Activated naive CD4-positive, alpha-beta T cell treated with anti-CD3 and anti-CD28 coated beads, Interleukin-2, amount 50 U/mL, for 72 hours (primary cell): ENCODE measurements at regions not wholly inside any gene's neighbourhood (a gene's known extent, or its start where the extent isn't known, plus 50 kb on each side); places are given as distances from the start of the nearest gene placed in this dataset.
A peak's percentile ranks its signal among the peaks of the same experiment; 100 is the strongest.
"Not testable (repeated sequence)": the region's sequence is repeated elsewhere in the genome, so short reads cannot be mapped to it uniquely, and the experiment has no call there.

ENCODE experiments used
- ATAC-seq, 2 donors: fragments of 150-1000 bp; cut with Tn5 transposase; 2 replicates each; pipeline ENCODE4 v1.10.0; 2021; ENCODE audit warnings: mild to moderate bottlenecking in 2 of 2, moderate library complexity in 2 of 2
- DNase-seq, 2 donors: peaks; one replicate each; pipeline ENCODE4 v3.0.0; 2021 to 2022; ENCODE audit warnings: low spot score in 2 of 2
- H3K27ac Mint-ChIP-seq, 2 donors: one replicate each; pipeline ENCODE4 v1.8.0; 2022; ENCODE audit warnings: mild to moderate bottlenecking in 2 of 2, mixed read lengths in 2 of 2
- H3K36me3 Mint-ChIP-seq, 2 donors: one replicate each; pipeline ENCODE4 v1.8.0; 2022; ENCODE audit warnings: mixed read lengths in 2 of 2
- H3K9me3 Mint-ChIP-seq, 2 donors: one replicate each; pipeline ENCODE4 v1.8.0; 2022; ENCODE audit warnings: mixed read lengths in 2 of 2

DNA sequence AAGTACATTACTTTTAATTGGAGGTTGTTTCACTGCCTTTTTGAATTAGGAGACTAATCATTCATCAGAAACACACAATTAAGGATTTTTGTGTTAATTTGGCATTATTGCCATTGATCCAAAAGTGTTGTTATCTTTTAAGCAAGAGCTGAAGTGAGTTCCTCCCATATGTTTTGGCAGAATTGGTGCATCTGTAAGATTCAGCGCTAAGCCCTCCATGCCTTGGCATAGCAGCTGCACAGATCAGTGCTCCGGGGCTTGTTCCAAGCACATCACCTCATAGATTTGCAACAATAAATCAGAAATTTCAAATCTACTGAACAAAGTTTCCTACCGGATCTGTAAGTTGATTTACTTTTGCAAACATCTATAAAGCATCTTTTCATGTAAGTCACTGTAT, 106.8 kb upstream of the PHACTR1 start:
- H3K9me3 Mint-ChIP-seq = no peaks in the 10 kb centered on the region
- no peaks in the 10 kb centered on the region for H3K36me3 Mint-ChIP-seq
- no peak overlapping the region for H3K27ac Mint-ChIP-seq
- ATAC-seq = no peak
- no peak for DNase-seq

GRCh38 chr6:12610862-12611261, 105.7 kb upstream of the PHACTR1 start:
- DNase-seq = no peak
- no peaks in the 10 kb centered on the region for H3K9me3 Mint-ChIP-seq
- H3K36me3 Mint-ChIP-seq = no peaks in the 10 kb centered on the region
- H3K27ac Mint-ChIP-seq = no peak overlapping the region
- no peak for ATAC-seq

- ATAC-seq (no peak), DNase-seq (no peak)
- Mint-ChIP-seq H3K36me3 (no peaks in the 10 kb centered on the region), H3K9me3 (no peaks in the 10 kb centered on the region), H3K27ac (no peak overlapping the region)
These were observed 102.8 kb upstream of the PHACTR1 start for GRCh38 chr6:12613811-12614210.

- Mint-ChIP-seq H3K27ac (no peak overlapping the region), H3K9me3 (no peaks in the 10 kb centered on the region), H3K36me3 (no peaks in the 10 kb centered on the region)
- DNase-seq (no peak), ATAC-seq (no peak)
These were observed 102.1 kb upstream of the PHACTR1 start for GRCh38 chr6:12614456-12614855.

DNA sequence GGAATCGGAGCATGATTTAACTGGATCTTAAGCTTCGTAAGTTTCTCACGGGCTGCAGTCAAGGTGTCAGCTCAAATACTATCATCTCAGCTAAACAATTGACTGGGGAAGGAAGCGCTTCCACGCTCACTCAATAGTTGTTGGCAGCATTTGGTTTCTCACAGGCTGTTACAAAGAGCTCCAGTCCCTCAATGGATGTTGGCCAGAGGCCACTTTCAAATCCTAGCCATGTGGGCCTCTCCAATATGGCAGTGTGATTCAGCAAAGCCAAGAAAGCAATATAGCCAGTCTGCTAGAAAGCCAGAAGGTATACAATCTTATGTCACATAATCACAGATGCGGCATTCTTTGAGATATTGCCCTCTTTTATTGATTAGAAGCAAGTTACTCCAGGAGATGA, 98.3 kb upstream of the PHACTR1 start:
- no peaks in the 10 kb centered on the region for H3K36me3 Mint-ChIP-seq
- H3K27ac Mint-ChIP-seq = no peak overlapping the region
- no peaks in the 10 kb centered on the region for H3K9me3 Mint-ChIP-seq
- ATAC-seq (no peak), DNase-seq (no peak)

- Mint-ChIP-seq H3K9me3 (no peaks in the 10 kb centered on the region), H3K27ac (no peak overlapping the region), H3K36me3 (no peaks in the 10 kb centered on the region)
- DNase-seq = no peak
- ATAC-seq = no peak
These were observed 94.8 kb upstream of the PHACTR1 start for GRCh38 chr6:12621754-12622153.

DNA sequence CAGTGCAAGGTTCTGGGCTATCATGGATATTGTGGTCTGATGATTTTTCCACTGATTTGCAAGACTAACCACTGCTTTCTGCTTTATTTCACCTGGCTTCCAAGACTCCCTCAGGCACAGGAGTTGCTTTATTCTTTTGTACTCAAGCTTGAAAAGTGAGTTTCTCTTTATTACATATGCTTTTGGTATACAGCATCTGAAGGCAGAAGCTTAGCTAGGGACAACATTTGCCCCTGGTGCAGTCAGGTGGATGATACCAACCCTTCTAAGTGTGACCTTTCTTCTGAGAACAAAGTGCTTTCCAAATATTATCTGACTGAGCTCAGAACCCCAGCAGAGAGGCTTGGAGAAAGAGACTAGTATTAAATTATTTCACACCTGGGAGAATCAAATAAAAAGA, 94.0 kb upstream of the PHACTR1 start:
- DNase-seq (no peak), ATAC-seq (no peak)
- Mint-ChIP-seq H3K36me3 (no peaks in the 10 kb centered on the region), H3K9me3 (no peaks in the 10 kb centered on the region), H3K27ac (no peak overlapping the region)

DNA sequence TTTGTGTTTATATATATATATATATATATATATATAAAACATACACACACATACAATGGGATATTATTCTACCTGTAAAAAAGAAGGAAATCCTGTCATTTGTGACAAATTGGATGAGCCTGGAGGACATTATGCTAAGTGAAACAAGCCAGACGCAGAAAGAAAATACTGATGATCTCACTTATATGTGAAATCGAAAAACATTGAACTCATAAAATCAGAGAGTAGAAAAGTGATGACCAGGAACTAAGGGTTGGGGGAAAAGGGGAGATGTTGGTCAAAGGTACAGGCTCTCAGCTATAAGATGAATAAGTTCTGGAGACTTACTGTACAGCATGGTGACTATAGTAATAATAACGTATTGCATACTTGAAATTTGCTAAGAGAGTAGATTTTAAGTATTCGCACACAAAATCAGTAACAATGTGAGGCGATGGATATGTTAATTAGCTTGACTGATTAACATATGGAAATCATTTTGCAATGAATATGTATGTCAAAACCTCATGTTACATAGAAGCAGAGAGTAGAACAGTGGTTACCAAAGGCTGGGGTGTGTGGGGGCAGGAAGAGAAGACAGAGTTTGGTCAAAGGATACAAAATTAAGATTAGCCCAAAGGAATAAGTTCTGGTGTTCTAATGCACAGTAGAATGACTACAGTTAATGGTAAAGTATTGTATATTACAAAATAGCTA, 92.3 kb upstream of the PHACTR1 start:
- no peak overlapping the region for H3K27ac Mint-ChIP-seq
- no peaks in the 10 kb centered on the region for H3K36me3 Mint-ChIP-seq
- no peak for DNase-seq
- ATAC-seq = no peak
- no peaks in the 10 kb centered on the region for H3K9me3 Mint-ChIP-seq

DNA sequence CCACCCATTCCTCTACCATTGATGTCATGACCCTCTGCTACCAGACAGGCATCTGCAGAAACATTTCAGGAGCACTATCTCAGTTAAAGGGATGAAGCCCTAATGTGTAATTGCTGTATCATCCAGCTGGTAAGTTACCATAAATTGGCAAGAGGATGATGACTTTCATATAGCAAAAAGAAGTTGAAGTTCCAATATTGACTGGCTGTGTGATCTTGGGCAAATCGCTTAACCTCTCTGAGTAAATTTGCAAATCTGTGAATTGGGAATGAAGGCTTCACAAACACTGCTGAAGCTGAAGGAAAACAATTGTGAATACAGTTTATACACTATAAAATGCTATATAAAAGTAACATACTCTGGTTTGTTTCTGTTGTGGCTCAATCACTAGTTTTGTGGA, 89.5 kb upstream of the PHACTR1 start:
- H3K27ac Mint-ChIP-seq = no peak overlapping the region
- ATAC-seq = no peak

DNA sequence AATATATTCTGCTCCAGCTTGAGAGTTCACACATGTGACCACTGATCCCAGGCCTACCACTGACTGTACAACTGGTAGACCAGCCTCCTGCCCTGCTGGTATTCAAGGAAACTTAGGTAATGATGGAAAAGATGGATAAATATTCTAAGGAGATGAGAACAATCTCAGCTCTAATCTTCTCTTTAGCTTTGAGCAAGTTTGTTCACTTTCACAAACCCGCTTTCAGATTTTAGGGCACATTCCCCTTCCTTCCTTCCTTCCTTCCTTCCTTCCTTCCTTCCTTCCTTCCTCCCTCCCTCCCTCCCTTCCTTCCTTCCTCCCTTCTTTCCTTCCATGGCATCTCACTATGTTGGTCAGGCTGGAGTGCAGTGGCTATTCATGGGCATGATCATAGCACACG, 88.2 kb upstream of the PHACTR1 start:
- H3K9me3 Mint-ChIP-seq = no peaks in the 10 kb centered on the region

More for the DNA sequence above, 89.5 kb upstream of the PHACTR1 start:
- DNase-seq = no peak
- H3K9me3 Mint-ChIP-seq = no peaks in the 10 kb centered on the region
- H3K36me3 Mint-ChIP-seq = no peaks in the 10 kb centered on the region

DNA sequence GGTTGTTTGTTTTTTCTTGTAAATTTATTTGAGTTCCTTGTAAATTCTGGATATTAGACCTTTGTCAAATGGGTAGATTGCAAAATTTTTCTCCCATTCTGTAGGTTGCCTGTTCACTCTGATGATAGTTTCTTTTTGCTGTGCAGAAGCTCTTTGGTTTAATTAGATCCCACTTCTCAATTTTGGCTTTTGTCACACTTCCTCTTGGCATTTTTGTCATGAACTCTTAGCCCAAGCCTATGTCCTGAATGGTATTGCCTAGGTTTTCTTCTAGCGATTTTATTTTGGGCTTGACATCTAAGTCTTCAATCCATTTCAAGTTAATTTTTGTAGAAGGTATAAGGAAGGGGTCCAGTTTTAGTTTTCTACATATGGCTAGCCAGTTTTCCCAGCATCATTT, 82.8 kb upstream of the PHACTR1 start:
- not testable (repeated sequence) for H3K36me3 Mint-ChIP-seq, ATAC-seq, H3K9me3 Mint-ChIP-seq, DNase-seq, H3K27ac Mint-ChIP-seq

More for the DNA sequence above, 88.2 kb upstream of the PHACTR1 start:
- no peak for DNase-seq
- H3K36me3 Mint-ChIP-seq = no peaks in the 10 kb centered on the region
- no peak for ATAC-seq
- H3K27ac Mint-ChIP-seq = no peak overlapping the region

GRCh38 chr6:12635375-12635774, 81.2 kb upstream of the PHACTR1 start:
- Mint-ChIP-seq H3K9me3 (peaks cover 0 to 5% of the 10 kb centered on the region in 2 donors), H3K36me3 (peaks cover 0 to 7% of the 10 kb centered on the region in 2 donors), H3K27ac (no peak overlapping the region)
- DNase-seq = no peak
- no peak for ATAC-seq

GRCh38 chr6:12635813-12636212, 80.8 kb upstream of the PHACTR1 start:
- ATAC-seq (no peak), DNase-seq (no peak)
- Mint-ChIP-seq H3K27ac (no peak overlapping the region), H3K9me3 (peaks cover 0 to 5% of the 10 kb centered on the region in 2 donors), H3K36me3 (peaks cover 0 to 7% of the 10 kb centered on the region in 2 donors)

DNA sequence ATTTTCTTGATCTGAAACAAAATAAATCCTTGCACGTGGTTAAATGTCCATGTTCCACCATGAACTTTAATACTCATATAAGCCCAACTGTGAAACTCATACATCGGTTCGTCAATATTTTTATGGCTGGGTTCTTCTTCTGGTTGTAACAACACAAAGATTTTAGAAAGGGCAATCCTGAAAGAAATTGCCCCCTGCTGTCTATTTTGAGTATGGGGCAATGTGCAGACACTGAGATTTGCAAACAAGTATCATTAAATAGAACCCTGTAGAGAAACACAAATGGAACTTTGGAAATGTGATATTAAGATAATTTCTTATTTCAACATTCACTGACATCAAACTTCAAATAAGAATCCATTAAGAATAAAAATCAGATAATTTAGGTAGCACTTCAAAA, 80.2 kb upstream of the PHACTR1 start:
- DNase-seq (no peak), ATAC-seq (no peak)
- peaks cover 0 to 7% of the 10 kb centered on the region in 2 donors for H3K36me3 Mint-ChIP-seq
- no peak overlapping the region for H3K27ac Mint-ChIP-seq
- peaks cover 0 to 5% of the 10 kb centered on the region in 2 donors for H3K9me3 Mint-ChIP-seq

- peaks cover 0 to 7% of the 10 kb centered on the region in 2 donors for H3K36me3 Mint-ChIP-seq
- ATAC-seq = peak; percentile 82 to 87
These were observed 78.5 kb upstream of the PHACTR1 start for GRCh38 chr6:12637960-12638641.

GRCh38 chr6:12640438-12640837, 76.1 kb upstream of the PHACTR1 start:
- no peaks in the 10 kb centered on the region for H3K36me3 Mint-ChIP-seq
- H3K27ac Mint-ChIP-seq = no peak overlapping the region
- DNase-seq (no peak), ATAC-seq (no peak)
- peaks cover 7% of the 10 kb centered on the region in 2 donors for H3K9me3 Mint-ChIP-seq

More at GRCh38 chr6:12637960-12638641, 78.5 kb upstream of the PHACTR1 start:
- DNase-seq = peak in 1 of 2 donors; percentile 44
- H3K27ac Mint-ChIP-seq = no peak overlapping the region
- H3K9me3 Mint-ChIP-seq = peaks cover 7 to 13% of the 10 kb centered on the region in 2 donors

- not testable (repeated sequence) for ATAC-seq, H3K27ac Mint-ChIP-seq, H3K36me3 Mint-ChIP-seq, H3K9me3 Mint-ChIP-seq, DNase-seq
These were observed 74.8 kb upstream of the PHACTR1 start for GRCh38 chr6:12641785-12642184.

- ATAC-seq (no peak), DNase-seq (no peak)
- H3K36me3 Mint-ChIP-seq = no peaks in the 10 kb centered on the region
- H3K9me3 Mint-ChIP-seq = peaks cover 7% of the 10 kb centered on the region in 2 donors
- no peak overlapping the region for H3K27ac Mint-ChIP-seq
These were observed 70.6 kb upstream of the PHACTR1 start for GRCh38 chr6:12645941-12646340.
